ENCODE measurements at regions not wholly inside any gene's neighbourhood (a gene's known extent, or its start where the extent isn't known, plus 50 kb on each side); places are given as distances from the start of the nearest gene placed in this dataset.

DNA sequence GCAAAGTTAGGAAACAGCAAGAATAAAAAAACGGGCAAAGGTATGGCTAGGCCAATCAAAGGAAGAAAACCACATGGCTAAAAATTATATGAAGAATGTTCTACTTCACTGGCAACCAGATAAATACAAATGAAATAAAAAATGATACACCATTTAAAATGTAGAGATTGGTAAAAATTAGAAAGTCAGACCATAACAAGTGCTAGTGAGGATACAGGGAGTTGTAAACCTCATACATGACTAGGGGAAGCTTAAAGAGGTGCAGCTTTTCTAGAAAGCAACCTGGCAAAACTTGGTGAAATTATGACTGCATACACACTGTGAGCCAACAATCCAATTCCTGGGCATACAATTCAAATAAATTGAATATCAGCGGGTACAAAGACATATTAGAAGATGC is 119.0 kb upstream of the LIFR start:
- no peak overlapping the region for H2BK5ac ChIP-seq (ENCODE audit: low read depth, low read length)
- POLR2A ChIA-PET (ENCODE audit: partially characterized antibody): no interaction called here
- no peak overlapping the region for H3K14ac ChIP-seq (ENCODE audit: insufficient read length)
- no peaks in the 10 kb centered on the region for H3K79me1 ChIP-seq (ENCODE audit: low read depth, low read length)
- H2AK5ac ChIP-seq (ENCODE audit: low read depth, low read length): no peak overlapping the region
- no peak overlapping the region for H3K27ac ChIP-seq (ENCODE audit: low read depth, low read length)
- H3K4me2 ChIP-seq (ENCODE audit: insufficient read depth in 1 of 2, low read depth in 2 of 2, low read length in 2 of 2): no peak overlapping the region
- CTCF ChIA-PET (ENCODE audit: partially characterized antibody): interaction anchor here (0.5 to 3.4 kb wide), 5 partner anchors 7 to 141 kb away, joined by 3 to 32 read pairs (median 3); no protein-coding TSS in a partner anchor
- WGBS, 2 experiments (ENCODE audit: extremely low coverage in 1 of 2, insufficient coverage in 1 of 2, insufficient read length in 1 of 2, insufficient replicate concordance in 2 of 2, low coverage in 1 of 2, low lambda C conversion rate in 2 of 2, missing lambda C conversion rate in 1 of 2): 89% methylated on average over 2 of the region's 2 CpGs; no CpG with 5 or more reads in 1 of the 2 experiments
- H3K9ac ChIP-seq (replicated peaks in 1 of 4; ENCODE audit: extremely low read depth in 1 of 4, low read depth in 3 of 4, low read length in 3 of 4): no peak overlapping the region
- H4K8ac ChIP-seq (ENCODE audit: extremely low read depth, insufficient read depth, low read length): no peak overlapping the region
- no peak overlapping the region for H4K91ac ChIP-seq (replicated peaks; ENCODE audit: insufficient read length, low read length)
- H4K5ac ChIP-seq (ENCODE audit: insufficient read length, low read depth, low read length): no peak overlapping the region
- no peak overlapping the region for H2AFZ ChIP-seq (ENCODE audit: low read length)
- no peak overlapping the region for H3K56ac ChIP-seq (replicated peaks; ENCODE audit: insufficient read length, low read depth, low read length)
- FAIRE-seq (no peak), DNase-seq (ENCODE audit: low read depth in 1 of 2, low spot score in 2 of 2) (no peak)
- H3K4me3 ChIP-seq (ENCODE audit: extremely low read depth in 1 of 4, insufficient read depth in 2 of 4, low read depth in 3 of 4, low read length in 4 of 4): no peak overlapping the region
- H2BK120ac ChIP-seq (replicated peaks; ENCODE audit: low read depth, low read length): no peak overlapping the region
- H4K20me1 ChIP-seq (replicated peaks in 1 of 2; ENCODE audit: control insufficient read depth in 1 of 2, insufficient read depth in 2 of 2, low read length in 2 of 2): no peaks in the 10 kb centered on the region
- H3K79me2 ChIP-seq (ENCODE audit: control insufficient read depth in 1 of 2, insufficient read depth in 2 of 2, low read length in 2 of 2): no peaks in the 10 kb centered on the region
- no peaks in the 10 kb centered on the region for H3K9me3 ChIP-seq (ENCODE audit: insufficient read depth in 2 of 2, low read depth in 1 of 2, low read length in 1 of 2)
- H2BK15ac ChIP-seq (ENCODE audit: low read length): no peak overlapping the region
- H3K4me1 ChIP-seq (replicated peaks in 1 of 4; ENCODE audit: control insufficient read depth in 3 of 4, insufficient read depth in 4 of 4, low read length in 3 of 4): no peaks in the 10 kb centered on the region
- H3K23ac ChIP-seq (ENCODE audit: insufficient read length): no peak overlapping the region
- no peak overlapping the region for H2BK12ac ChIP-seq (ENCODE audit: low read depth, low read length)
- no peaks in the 10 kb centered on the region for H3K36me3 ChIP-seq (ENCODE audit: control insufficient read depth in 2 of 4, insufficient read depth in 4 of 4, low read length in 3 of 4)
- H3K23me2 ChIP-seq (ENCODE audit: low read depth, low read length): no peaks in the 10 kb centered on the region
- no peaks in the 10 kb centered on the region for H3K27me3 ChIP-seq (replicated peaks in 1 of 4; ENCODE audit: control insufficient read depth in 3 of 4, extremely low read depth in 1 of 4, insufficient read depth in 3 of 4, low read length in 3 of 4)
- no peak overlapping the region for H3K18ac ChIP-seq (ENCODE audit: extremely low read depth, low read length)
- H2BK20ac ChIP-seq (ENCODE audit: low read length): no peak overlapping the region
- H3K4ac ChIP-seq (replicated peaks; ENCODE audit: insufficient read length, low read depth, low read length): no peak overlapping the region
- TF ChIP-seq NRF1 (IDR thresholded peaks at IDR 0.05; ENCODE audit: low read depth, low read length): no peak

Data from H1 (cell line).